ENCODE measurements at regions not wholly inside any gene's neighbourhood (a gene's known extent, or its start where the extent isn't known, plus 50 kb on each side); places are given as distances from the start of the nearest gene placed in this dataset.
"Not testable (repeated sequence)": the region's sequence is repeated elsewhere in the genome, so short reads cannot be mapped to it uniquely, and the experiment has no call there.

DNA sequence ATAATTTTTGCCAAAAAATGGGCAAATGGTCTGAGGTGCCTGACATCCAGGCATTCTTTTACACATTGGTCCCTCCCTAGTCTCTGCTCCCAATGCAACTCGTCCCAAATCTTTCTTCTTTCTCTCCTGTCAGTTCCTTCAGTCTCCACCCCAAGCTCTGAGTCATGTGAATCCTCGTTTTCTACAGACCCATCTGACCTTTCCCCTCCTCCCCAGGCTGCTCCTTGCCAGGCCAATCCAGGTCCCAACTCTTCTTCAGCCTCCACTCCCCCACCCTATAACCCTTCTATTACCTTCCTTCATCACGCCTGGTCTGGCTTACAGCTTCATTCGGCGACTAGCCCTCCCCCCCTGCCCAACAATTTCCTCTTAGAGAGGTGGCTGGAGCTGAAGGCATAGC, 55.3 kb downstream of the BBS10 start:
- DNase-seq = not testable (repeated sequence)

DNA sequence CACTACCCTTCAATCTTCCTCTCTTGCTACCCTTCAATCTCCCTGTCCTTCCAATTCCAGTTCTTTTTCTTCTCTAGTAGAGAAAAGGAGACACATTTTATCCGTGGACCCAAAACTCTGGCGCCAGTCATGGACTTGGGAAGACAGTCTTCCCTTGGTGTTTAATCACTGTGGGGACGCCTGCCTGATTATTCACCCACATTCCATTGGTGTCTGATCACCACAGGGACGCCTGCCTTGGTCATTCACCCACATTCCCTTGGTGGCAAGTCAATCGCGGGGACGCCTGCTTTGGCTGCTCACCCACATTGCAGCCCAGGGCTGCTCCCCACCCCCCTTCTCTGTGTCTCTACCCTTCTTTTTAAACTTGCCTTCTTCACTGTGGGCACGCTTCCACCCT, 55.9 kb downstream of the BBS10 start:
- DNase-seq = not testable (repeated sequence)

DNA sequence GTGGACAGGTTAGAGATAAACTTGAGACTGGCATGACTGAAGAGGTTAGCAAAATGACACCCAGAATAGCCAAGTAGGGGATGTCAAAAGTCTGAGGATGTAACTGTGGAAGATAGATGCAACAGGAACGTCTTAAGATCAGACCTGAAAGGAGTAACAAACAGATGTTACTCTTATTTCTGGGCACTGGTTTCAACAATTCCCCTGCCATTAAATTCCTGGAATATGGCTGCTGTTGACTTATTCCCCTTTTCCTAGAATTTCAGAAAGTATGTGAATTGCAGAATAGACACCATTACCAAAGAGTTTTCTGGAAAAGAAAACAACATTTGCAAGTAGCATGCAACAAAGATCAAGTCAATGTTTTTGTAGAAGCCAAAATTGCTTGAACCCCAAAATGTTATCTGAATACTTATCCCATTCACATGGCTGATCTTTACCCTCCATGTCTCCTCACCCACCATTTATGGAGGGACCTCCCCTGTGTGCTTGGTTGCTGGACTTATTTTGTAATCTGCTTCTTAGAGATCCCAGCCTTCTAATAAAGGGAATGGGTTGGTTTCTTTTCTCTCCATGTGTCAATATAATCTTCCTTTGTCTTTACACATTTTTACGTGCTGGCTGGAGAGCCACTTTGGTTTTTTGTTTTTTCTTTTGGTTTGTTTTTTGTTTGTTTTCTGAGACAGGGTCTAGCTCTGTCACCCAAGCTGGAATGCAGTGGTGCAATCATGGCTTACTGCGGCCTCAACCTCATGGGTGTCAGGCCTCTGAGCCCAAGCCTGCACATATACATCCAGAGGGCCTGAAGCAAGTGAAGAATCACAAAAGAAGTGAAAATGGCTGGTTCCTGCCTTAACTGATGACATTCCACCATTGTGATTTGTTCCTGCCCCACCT, 57.0 kb downstream of the BBS10 start:
- DNase-seq = no peak

DNA sequence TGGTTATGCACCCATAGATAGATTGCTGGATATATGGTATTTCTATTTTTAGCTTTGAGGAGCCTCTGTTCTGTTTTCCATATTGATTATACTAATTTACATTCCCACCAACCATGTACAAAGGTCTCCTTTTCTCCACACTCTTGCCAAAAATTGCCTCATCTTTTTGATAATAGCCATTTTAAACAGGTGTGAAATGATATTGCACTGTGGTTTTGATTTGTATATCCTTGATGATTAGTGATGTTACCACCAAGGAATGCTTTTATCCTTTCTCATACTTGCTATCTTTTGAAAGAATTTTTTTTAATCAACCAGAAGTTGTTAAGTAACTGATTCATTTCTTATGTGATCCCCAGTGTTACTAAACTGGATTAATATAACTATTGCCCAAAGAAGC, 60.0 kb downstream of the BBS10 start:
- no peak for DNase-seq

DNA sequence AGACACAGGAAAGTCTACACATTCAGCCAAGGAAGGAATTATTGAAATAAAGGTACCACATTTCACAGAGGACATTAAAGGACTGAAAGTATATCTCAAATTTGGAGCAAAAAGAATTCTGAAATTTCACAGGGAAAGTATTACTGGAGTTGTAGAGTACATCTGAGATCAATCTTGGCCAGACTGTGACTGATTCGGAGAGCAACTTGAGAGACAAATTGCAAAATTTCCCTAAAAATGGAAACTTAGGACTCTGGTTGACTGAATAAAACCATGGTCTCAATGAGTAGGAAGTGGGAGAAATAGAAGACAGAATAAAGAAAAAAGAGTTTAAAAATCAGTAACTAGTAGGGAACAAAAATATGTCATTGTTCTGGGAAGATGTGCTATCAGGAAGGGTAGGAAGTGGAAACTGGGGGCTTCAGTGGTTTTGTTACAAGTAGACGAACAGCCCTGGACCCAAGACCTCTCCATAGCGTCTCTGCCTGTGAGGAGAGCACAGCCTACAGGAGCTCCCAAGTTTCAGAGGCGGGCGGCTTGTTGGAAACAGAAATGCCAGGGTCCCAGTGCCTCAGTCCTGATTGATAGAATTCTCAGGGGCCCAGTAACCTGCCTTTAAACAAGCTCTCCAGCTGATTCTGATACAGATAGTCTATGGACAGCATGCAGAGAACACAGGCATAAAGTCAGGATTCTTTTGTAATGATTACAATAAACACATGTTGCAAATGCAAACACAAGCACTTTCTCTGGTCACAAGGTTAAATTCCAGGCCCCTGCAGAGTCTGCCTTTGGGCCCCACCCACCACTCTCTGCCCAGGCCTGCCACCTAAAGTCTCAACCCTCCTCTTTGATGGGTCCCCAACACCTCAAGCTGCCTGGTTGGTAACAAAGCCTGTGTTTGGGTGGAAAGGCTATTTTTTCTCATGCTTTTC, 63.1 kb downstream of the BBS10 start:
- DNase-seq = no peak

DNA sequence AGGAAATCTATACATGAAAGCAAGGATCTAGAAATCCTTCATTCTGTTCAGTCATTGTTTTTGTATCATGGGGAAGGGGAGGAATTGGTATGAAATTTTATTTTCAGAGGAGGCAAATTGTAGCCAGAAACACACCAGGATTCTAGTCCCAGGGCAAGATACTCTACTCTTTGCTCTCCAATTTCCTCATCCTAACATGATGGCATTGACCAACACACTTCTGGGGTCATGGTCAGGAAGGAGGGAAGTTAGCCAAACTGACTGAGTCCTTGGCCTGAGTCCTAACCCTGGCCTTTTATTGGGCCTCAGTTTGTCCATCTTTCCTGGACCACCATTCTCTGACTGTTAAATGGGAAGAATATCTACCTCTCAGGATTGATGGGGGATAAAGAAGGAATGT, 65.5 kb downstream of the BBS10 start:
- DNase-seq = no peak

DNA sequence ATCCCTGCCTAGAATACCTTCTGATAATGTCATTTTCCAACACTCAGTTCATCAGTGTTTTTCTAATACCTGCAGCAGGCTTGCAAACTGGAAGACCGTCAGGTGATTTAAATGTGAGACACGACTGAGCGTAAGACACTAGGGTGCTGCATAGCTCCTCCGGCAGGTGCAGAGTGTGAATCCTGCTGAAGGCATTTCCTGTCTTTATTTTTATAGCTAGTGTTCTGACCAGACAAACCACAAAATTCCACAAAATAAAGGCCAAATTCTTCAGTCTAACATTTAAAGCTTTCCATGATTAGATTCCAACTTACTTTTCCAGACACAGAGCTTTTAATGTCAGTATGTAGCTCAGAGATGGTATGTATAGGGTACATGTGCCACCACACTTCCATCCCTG, 70.7 kb downstream of the BBS10 start:
- DNase-seq = peak; percentile 71

DNA sequence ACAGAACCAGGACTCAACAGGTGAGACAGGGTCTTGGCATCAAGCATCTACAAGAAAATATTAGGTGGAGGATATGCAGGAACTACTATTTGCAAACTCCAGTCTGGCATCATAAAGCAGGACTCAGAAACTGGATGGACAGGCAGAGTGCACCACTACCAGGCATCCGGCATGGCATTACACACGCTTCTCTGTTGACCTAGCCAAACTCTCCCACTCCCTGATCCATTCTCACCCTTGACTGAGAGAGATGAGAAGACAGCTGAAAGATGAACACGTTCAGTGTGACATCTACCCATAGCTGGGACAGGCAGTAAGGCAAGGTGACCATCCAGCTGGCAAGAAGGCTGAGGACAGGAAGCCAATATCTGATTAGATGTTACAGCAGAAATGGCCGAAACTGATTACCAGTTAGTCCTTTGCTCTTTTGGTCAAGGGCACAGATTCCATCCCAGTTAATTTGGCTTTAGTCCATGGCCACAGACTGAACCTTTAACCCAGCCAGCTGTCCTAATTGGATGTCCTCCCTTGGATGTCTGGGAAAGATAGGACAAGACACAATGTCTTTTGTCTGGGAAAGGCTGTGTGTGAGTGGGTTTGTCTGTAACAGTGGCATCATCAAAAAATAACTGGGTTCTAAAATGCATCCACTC, 71.6 kb downstream of the BBS10 start:
- DNase-seq = no peak

DNA sequence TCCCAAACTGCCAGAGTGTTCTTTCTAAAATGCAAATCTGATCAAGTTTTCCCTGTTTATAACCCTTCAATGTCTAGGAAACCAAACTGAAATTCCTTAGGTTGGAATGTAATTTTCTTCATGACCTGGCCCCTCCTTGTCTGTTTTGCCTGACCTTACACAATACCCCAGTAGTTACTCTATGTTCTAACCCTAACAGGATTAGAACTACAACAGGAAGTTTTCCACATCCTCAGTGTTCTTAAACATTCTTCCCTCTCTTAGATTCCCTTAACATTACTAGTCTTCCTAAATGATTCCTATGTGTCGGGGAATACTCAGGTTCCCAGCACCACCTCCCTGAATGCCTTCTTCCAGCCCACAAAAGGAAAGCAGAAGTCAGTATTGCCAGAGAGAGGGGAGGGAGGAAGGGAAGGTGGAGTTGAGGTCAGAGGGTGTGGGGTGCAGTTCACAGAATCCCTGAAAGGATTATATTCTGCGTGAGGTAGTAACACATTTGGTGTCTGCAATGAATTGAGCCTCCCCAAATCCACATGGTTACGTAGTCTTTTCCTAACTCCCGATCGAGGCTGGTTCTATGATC, 72.6 kb downstream of the BBS10 start:
- DNase-seq = peak; percentile 40

DNA sequence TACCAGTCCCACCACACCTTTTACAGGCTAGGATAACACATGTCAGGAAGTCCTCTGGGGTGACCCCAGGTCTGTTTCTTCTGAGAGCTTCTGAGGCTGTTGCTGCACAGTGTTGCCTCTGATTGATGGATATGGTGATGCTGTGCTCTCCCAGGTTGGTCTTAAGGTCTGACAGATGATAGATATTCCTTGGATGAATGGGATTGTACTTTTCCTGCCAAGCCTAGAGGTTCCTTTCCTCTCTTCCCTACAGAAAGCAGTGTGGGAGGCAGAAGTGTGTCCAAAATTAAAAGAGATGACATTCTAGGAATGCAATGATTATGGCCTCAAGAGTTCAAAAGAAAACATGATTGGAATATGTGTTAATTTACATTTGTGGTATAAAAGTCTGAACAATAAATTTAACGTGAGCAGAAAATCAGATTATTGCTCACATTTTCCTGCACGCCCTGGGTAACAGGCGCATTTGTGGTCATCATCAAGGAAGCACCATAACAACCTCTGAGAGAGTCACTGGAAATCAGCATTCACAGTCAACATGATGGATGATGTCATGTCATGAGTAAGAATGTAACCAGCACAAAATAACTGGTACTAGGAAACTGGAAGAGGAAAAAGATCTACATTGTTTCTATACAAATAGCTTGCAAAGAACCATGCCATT, 73.7 kb downstream of the BBS10 start:
- peak; percentile 56 for DNase-seq

DNA sequence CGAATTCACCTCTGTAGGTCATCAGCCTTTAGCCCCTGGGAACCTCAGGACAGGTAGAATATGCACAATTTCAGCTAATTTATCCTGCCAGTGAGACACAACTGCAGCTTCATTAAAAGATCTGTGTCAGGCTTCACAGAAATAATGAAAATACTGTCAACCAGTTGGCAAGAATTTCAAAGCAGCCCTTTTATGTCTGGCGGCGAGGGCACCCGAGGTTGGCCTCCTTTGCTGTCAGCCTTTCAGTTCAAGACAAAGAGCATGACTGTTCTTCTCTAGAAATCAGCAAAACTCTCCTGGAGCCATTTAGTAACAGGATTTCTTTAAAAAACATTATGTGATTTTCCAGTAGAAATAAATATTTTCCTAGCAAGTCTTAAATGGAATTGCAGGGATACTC, 75.9 kb downstream of the BBS10 start:
- no peak for DNase-seq

DNA sequence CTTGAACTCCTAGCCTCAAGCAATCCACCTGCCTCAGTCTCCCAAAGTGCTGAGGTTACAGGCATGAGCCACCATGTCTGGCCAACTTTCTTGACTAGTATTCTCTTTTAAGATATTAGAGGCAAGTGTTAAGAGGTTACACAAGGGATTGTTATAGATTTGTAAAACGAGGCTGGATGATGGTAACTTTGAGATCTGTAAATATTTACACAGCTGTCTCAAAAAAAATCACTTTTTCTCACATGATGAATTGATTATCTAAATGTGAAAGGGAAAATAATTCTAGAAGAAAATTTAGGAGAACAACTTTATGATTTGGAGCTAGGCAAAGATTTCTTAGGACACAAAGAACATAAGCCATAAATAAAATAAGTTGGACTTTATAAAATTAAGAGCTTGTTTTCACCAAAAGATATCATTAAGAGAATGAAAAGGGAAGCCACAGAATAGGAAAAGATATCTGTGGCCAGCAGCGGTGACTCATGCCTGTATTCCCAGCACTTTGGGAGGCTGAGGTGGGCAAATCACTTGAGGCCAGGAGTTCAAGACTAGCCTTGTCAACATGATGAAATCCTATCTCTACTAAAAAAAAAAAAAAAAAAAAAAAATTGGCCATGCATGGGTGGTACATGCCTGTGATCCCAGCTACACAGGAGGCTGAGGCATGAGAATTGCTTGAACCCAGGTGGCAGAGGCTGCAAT, 77.4 kb downstream of the BBS10 start:
- DNase-seq = no peak

DNA sequence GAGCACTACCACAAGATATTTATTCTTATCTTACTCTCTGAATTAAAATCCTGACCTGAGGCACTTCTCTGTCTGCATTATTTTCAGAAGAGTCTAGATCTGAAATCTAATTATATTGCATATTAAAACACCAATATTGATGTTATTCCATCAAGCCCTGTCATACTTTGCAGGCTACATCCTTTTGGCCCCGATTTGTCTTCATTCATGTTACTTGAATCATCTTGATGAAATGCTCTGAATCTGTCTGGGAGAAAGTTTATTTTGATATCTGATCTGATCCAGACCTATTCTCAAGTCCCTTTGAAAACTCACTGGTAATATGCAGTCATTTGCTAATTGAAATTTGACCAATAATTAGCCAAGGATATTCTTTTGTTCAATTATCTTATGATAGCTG, 79.9 kb downstream of the BBS10 start:
- no peak for DNase-seq

DNA sequence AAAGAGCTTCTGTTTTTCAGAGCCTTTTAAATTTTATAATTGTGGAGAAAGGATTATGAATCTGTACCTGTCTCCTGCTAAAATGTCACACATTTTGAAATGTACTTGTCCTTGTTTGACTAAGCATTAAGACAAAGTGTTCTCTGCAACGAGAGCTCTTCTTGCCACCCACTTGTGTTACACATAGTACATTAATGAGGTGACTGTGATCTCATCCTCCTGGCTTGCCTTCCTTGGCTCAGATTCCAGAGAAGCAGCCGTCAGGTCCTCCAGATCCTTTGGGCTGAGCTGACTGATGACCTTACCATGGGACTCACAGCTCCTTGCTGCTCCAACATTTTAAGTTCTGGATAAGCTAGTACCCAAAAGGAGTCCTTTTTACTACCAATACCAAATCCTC, 81.4 kb downstream of the BBS10 start:
- DNase-seq = peak; percentile 81

DNA sequence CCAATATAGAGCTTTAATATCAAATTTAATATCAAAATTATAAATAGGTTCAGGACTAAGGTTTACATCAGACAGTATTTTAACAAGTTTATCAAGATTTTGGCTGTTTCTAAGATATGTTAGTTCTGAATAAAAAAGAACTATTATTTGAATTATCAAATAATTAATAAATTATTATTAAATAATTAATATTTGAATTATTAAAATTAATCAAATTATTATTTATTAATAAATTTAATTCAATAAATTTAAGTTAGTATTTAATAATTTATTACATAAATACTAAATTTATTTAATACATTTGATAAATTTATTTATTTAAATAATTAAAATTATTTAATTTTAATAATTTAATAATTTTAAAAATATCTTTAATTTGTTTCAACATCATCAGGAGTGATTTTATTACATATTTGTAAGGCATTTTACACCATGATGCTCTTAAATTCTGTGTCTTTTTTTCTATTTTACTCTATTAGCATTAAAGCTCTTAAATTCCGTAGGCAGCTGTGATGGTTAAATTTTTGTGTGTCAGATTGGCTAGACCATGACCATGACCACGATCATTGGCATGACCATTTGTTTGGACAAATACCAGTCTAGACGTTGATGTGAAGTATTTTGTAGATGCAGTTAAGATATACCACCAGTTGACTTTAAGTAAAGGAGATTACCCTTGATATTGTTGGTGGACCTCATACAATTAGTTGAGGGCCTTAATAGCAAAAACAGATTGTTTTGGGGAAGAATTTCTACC, 82.6 kb downstream of the BBS10 start:
- DNase-seq = no peak

DNA sequence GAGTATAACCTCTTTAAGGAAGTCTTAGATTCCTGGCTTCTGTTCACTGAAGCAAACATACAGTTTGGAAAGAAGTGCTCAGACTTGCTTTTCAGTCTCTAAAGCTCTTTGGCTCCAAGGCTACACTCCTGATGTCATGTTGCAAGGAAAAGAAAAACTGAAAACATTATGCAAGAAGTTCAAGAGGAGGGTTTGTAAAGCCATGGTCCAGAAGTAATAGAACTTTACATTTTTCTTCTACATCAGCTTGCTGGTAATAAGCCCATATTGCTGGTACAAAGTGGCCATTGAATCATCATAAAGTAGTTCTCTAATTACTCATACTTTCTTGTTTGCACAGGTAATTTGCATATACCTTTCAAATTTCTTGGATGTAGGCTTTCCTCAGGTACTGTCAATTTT, 83.6 kb downstream of the BBS10 start:
- DNase-seq = no peak

DNA sequence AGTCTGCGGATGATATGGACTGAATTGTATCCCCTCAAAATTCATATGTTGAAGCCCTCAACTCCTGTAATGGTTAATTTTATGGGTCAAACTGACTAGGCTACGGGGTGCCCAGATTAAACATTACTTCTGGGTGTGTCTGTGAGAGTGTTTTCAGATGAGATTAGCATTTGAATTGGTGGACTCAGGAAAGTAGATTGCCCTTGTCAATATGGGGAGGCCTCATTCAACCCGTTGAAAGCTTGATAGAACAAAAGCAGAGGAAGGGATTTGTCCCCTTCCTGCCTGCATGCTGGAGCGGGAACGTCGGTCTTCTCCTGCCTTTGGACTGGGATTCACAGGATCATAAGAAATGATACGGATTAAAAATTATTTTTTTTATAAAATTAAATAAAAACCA, 84.5 kb downstream of the BBS10 start:
- no peak for DNase-seq

DNA sequence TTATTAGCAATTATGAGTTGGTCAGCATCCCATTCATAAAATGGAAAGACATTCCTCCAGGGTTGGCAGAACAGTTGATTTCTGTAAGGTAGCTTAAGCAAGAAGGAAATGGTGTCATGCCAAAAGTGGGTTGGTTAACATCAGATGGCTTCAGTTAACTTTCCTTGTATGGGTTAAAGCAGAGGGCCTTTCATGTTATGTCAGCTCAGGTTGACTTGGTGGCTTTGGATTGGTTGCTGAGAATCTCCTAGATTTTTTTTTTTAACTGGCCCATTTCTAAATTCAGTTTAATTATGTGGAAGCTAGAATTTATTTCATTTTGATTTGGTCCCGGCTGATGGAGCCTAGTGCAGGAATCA, 87.8 kb downstream of the BBS10 start:
- DNase-seq = peak; percentile 66

DNA sequence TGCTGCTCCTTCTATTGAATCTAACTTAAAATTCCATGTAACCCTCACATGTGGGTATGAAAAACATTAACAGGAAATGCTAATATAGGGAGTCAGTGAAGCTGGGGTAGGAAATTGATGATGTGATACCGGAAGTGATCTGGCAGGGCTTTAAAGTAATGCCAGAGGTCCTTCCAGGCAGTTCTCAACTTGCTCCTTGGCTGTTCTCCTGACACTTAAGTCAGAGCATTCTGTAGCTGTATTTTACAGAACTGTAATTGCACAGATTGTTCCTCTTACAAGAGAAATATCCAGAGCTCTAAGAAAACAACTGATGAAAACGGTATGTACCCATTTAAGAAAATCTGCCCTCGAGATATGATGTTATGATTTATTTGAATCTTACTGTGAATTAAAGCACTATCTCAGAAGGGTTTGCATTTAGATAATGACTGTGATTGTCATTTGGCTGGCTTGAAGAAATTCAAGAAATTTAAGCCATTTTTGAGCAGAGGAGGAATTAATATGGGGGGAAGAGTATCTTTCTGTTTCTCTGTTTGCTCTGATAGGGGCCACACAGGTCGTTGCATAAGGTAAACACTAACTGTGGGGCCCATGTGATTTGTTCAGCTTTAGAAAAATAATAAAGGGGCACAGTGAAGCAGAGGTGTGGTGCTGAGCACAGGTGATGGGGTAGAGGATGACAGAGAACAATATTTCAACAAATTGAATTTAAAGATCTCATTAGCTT, 88.4 kb downstream of the BBS10 start:
- peak; percentile 93 for DNase-seq

DNA sequence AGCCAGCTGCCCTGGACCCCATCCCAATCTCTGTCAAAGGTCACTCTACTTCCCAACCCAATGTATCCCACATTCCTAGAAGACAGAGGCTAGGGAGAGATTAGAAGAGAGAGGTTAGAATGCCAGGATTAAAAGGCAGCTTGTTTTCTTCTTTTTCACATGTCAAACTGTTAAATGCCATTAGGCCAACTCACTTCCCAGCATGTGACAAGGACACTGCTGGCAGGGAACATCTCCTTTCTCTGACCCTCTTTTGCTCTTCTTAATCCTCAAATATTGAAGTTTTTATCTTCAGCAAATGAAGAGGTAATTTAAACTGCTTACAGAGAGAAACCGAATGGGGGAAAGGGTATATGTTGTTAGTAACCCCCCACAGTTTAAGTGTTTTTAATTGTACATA, 89.1 kb downstream of the BBS10 start:
- peak; percentile 59 for DNase-seq
